Stimulated activated CD4-positive, alpha-beta T cell treated with anti-CD3 and anti-CD28 coated beads, TNF-alpha, amount 100 ng/mL, for 4 hours (primary cell): ENCODE measurements at regions not wholly inside any gene's neighbourhood (a gene's known extent, or its start where the extent isn't known, plus 50 kb on each side); places are given as distances from the start of the nearest gene placed in this dataset.
"Not testable (repeated sequence)": the region's sequence is repeated elsewhere in the genome, so short reads cannot be mapped to it uniquely, and the experiment has no call there.

ENCODE experiments used
- DNase-seq, 3 experiments: peaks; one replicate each; pipeline ENCODE4 v3.0.0-alpha.2; 2020; ENCODE audit warnings: low read depth in 3 of 3

DNA sequence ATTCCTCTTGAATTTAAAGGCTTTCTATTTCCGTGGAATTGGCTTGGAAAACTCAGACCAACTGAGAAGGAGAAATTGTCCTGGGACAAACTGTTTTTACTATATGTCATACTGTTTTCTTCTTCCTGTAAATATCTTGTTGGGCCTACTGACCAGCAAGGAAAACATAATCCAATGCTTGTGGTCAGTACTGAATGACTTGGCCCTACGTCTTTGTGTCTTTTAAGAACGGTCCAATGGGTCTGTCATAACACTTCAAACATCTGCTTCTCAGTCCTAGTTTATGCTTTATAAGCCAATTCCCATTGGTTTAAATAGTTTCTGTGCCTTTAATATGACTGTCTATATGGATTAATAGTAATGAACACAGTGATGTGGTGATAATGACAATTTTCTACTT lies 248.5 kb upstream of the DDHD1 start:
- DNase-seq: no peak

DNA sequence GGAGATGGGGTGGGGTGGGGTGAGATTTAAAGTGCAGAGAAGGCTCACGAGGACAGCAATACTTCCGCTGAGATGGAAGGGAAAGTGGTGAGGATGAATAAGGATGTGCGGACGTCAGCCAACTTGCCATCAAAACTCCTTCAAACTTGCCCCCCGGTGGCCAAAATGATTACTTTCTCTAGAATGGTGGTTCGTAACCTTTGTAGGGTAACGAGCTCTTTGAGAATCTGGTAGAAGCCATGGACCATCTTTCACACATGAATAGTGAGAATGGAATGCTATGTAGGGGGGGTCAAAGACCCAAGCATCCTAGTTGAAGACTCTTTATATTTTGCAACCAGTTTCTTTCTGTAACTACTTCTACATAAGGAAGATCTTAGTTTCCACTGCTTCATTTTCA lies 245.9 kb upstream of the DDHD1 start:
- no peak for DNase-seq

DNA sequence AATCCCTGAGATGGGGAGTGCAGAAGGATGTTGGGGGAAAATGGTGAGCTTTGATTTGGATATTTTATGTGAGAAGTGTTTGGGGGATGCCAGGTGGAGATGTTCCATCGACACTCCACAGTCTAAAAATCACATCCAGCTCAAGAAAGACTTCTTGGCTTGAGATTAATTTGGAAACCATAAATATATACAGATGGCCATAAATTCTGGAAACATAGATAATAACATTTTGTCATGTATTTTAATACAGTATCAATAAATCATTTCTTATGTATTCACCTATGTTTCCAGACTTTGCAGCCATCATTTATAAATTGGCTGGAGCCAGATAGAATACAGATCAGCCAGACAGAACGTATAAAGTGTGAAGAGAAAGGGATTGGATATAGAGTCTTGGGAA lies 245.5 kb upstream of the DDHD1 start:
- DNase-seq: no peak

DNA sequence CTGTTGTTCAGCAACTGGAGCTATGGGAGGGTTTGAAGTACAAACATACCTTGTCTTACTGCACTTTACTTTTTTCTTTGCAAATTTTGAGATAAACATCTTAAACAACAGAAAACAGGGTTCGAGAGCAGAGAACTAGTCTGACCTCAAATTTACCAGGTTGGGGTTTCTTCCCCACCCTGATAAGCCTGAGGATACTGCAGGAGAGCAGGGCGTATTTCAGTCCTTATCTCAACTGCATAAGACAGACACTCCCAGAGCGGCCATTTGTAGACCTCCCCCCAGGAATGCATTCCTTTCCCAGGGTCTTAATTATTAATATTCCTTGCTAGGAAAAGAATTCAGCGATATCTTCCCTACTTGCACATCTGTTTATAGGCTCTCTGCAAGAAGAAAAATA lies 242.1 kb upstream of the DDHD1 start:
- not testable (repeated sequence) for DNase-seq

DNA sequence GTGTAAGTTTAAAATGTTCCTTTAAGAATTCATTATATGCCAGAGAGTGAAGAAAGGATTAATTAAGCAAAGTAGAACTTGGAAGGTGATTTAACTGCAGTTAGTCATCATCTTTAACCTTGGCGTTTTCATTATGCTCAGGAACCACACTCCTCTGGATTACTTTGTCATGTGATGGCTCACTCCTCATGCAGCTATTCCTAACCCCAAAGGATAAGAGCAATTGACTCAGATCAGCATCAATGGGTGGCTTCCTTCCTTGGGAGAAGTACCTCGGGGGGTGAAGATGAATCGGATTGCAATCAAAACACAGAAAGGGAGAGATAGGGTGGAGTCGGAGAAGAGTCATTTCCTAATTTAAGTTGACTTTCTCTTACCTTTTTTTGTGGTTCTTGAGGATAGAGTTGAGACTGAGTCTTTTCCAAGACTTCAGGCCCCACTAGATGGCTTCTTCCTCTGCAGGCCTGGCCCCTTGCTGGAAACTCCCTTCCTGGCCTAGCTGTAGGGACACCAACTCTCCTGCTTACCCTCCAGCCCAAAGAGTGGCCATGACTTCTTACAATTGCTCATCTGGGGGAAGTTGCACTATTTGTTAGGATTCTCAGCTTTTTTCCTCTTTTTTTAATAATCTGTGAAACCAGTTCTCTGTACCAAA lies 238.6 kb upstream of the DDHD1 start:
- no peak for DNase-seq

DNA sequence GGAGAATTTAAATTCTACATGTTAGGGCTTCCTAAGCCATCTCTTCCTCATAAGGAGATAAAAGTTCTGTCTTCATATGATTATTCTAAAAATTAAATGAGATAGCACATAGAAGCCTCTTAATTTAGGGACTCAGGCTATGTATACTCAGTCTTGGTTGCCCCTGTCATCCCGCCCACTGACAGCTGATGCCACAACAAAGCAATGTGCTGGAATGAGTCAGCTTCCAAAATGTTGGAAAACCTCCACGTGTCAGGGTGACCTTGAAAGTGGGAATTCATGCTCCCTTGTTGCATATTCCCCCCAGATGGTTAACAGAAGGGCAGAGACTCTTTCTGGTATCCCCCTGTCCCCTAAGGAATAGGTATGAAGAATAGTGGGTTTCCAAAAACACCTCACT lies 238.0 kb upstream of the DDHD1 start:
- no peak for DNase-seq

DNA sequence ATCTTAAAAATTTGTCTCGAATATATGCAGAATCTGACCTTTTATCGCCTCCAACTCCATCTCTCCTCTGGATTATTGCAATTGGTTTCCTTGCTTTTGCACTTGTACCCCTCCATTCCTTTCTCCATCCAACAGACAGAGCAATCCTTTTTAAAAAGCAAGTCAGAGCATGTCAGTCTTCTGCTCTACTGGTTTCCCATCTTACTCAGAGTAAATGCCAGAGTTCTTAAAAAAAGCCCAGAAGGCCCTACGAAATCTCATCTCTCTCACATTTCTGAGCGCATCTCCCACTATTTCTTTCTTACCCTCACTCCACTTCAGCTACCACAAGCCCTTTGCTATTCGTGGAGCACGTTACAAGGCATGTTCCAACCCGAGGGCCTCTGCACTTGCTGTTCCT lies 236.9 kb upstream of the DDHD1 start:
- DNase-seq: no peak

DNA sequence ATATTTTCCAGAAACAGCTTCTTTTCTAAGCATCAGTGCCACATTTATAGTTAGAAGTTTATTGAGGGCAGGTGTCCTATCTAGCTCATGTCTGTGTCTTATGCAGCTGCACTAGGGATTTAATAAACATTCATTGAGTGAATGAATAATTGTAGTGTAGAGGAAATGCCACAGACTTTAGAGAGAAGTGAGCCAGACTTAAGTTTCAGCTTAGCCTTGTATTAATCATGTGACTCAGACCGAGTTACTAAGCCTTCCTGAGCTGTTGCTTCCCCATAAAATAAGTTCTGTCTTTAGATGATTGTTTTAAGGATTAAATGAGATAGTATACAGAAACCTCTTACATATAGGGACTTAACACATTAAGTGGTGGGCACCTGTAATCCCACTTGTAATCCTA lies 236.1 kb upstream of the DDHD1 start:
- no peak for DNase-seq

DNA sequence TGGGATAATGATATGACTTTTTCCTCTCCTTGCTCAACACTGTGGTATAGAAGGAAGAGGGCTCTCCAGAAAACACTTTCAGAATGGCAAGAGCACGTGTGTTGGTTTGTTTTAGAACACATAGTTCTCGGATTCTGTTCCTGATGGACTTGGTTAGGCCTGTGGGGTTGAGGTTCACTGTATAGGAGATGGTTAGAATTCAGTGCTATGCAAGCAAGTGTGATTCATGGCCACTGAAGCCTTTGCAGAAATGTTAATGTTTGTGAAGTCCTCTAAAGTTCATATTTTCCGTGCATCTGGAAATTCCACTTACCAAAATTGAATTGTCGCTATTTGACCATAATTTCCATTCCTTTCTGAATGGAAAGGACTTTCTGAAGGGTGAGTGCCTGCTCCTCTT lies 233.2 kb upstream of the DDHD1 start:
- DNase-seq: no peak

DNA sequence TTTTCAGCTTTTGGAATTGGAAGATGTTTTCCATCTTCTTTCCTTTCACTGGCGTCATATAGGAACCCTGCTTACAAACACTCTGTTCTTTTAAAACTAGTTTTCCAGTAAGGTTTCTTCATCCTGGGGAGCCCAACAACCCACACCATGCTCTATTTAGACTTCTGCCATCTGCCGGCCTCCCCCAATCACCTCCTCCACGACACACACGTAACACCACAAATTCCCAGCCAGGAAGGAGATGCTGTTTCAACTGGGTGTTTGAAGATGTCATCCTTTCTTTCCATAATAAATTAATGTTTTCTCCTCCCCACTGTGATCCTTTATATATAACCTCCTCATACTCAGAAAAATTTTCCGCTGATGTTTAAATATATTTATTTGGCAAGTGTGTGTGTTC lies 231.4 kb upstream of the DDHD1 start:
- DNase-seq: no peak

DNA sequence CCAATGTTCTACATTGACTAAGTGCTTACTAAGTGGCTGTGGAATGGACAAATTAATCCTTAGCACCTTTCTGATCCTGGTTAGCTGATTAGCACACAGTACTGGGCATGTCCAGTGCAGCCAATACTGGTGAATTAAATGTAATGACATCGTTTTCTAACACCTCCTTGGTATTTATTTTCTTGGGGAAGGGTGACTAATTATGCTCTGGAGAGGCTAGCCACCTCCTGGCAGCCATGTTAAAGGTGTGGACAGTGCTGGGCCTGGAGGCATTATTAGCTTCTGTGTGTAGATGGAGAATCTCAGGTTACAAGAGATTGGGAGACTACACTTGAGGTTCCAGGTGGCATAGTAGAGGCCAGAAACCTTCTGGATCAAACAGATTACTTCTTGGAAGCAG lies 230.9 kb upstream of the DDHD1 start:
- DNase-seq: no peak

DNA sequence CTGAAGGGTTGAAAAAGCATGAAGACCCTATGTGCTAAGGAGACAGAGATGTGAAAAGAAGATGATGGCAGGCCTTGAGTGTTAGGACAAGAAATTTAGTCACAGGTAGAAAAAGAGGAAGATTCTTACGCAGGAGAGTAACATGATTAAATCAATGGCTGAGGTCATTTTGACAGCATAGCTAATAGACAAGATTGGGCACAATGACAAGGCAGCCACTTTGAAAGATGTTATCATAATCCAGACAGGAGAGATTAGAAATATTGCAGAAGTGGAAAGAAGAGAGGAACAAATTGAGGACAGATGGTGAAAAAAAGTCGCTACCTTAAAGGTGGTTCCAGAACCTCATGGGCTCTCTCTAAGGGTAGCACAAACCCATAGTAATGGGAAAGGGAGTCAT lies 228.8 kb upstream of the DDHD1 start:
- DNase-seq: no peak

DNA sequence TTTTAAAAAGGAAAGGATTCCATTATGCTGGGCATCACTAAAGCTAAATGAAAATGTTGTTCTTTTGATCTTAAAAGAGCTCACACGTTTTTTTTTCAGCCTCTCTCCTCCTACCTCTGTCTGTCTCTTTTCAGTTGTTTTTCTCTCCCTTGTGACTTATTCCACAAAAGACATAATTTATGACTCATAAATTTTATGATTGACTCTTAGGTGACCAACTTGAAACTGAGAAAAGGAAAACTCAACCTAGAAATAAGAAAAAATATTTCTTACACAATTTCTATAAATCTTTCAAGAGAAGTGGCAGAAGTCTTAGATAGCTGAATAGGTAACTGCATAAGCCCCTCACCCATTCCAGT lies 227.7 kb upstream of the DDHD1 start:
- no peak for DNase-seq

DNA sequence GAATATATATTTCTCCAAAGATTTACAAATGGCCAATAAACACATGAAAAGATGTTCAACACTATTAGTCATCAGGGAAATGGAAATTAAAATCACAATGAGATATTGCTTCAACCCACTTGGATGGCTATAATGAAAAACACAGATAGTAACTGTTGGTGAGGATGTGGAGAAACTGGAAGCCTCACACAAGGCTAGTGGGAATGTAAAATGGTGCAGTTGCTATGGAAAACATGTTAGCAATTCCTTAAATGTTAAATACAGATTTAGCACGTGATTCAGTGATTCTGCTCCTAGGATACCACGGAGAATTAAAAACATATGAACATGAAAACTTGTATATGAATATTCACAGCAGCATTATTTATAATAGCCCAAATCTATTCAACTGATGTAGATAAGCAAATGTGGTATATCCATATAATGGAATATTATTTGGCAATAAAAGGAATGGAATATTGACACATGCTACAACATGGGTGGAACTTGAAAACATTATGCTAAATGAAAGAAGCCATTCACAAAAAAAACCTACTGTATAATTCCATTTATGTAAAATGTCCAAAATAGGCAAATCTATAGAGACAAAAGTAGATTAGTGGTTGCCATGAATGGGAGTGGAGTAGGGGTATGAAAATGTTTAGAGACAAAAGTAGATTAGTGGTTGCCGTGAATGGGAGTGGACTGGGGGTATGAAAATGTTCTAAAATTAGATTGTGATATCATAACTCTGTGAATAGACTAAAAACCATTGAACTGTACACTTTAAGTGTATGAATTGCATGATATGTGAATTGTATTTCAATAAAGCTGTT lies 227.1 kb upstream of the DDHD1 start:
- no peak for DNase-seq

DNA sequence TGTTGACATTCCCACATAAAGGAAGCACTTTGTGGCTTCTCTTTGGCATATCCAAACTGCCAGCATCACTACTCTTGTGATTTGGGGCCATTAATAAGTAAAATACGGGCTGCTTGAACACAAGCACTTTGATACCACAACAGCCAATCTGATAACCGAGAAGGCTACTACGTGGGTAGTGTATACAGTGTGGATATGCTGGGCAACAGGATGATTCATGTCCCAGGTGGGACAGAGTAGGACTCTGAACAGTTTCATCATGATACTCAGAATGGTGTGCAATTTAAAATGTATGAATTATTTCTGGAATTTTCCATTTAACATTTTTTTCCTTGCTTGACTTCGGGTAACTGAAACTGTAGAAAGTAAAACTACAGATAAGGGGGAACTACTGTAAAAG lies 225.0 kb upstream of the DDHD1 start:
- no peak for DNase-seq

DNA sequence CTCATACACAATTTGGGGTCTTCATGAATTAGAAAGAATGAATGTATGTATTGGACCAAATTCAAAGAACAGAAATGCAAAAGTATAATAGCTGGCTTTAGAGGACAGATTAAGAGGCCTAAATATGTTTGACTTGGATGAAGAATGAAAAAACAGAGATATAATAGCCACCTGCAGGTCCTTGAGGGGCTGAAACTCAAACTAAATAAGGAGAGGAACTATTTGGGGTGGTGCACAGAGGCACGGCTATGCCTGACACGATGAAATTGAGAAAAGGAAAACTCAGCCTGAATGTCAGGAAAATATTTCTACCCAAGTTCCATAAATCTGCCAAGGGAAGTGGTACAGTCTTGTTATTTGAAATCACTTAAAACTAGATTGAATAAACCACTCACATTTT lies 222.9 kb upstream of the DDHD1 start:
- DNase-seq: no peak

DNA sequence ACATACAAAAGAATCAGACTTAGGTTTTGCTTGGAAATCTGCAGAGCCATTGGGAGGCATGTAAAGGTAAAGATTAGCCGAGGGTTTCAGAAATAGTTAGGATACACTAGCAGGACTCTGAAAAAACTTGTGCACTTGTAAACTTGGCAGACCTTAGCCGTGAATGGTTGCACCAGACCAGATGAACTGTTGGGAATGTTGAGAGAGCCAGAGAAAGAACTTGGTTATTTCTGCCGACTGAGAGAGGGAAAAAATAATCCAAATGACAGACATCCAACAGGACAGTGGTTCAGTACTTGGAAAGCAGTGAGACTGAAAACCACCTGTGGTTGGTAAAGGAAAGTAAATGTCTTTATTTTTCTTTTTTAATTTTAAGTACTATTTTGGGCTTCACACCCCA lies 222.5 kb upstream of the DDHD1 start:
- DNase-seq: no peak

DNA sequence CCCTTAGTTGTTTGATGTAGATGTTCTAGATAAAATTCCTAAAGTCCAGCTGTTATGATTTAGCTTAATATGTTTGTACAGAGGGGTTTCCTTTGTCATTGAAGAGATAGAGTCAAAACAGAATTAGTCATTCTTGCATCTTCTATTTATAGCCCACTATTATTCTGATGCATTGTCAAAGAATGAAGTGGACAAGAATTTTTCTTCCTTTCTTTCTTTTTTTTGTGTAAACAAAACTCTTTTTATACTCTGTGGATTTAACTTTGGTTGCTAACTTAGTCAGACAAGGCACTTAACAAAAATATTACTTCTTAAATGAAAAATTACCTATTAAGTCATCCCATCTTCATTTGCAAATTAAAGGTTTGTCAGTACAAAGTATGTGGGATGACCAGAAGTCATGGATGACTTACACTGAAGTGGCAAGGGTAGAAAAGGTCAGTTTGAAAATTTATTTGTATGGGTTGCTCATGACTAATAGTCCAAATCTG lies 215.6 kb upstream of the DDHD1 start:
- no peak for DNase-seq

DNA sequence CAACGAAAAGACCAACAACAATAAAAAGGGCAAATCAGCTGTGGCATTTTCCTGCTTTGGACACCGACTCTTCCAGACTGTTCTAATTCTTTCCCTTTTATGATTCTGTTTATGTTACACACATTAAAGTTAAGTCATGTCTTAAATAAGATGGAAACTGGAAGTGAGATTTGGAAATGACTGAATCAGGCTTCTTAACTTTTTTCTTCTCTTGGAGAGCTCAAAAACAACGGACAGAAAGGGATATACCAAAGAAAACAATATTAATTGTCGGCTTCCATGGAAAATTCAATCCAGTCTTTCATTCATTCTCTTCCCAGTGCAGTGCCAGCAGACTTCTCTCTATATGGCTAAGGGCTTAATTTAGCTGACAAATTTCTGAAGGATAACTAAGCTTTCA lies 214.9 kb upstream of the DDHD1 start:
- no peak for DNase-seq

DNA sequence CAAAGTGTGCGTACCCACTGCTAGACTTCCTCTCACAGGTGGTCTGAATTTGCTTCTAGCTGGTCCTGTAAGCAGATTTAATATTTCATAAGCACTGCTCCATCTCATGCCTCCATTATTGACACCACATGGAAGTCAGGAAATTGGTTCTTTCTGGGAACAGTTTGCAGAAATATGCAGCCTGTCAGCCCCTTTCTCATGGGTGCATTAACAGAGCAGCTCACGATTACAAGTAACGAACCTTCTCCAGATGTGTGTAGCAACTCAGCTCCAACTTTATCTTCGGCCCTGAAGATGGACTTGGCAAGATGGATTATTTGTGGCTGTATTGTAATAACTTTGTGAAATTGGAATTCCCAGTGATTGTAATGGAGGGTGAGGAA lies 214.5 kb upstream of the DDHD1 start:
- no peak for DNase-seq

DNA sequence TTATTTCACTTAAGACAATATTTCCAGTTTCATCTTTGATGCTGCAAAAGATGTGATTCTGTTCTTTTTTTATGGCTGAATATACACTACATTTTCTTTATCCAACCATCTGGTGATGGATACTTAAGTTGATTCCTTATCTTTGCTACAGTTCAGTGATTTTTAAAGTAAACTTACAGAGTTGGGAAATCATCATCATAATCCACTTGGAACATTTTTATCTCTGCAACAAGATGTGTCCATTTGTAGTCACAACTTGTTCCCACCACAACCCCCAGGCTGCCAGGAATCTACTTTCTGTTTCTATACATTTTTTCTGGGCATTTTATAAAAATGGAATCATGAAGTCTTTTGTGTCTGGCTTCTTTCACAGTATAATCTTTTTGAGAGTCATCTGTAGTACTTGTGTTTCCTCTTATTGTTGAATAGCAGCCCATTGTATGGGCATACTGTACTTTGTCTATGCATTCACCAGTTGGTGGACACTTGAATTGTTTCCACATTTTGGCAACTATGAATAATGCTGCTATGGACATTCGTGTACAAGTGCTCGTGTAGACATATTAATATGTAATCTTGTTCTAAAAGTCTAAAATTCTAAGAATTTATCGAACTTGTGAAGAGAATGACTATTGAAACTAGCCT lies 212.5 kb upstream of the DDHD1 start:
- no peak for DNase-seq

DNA sequence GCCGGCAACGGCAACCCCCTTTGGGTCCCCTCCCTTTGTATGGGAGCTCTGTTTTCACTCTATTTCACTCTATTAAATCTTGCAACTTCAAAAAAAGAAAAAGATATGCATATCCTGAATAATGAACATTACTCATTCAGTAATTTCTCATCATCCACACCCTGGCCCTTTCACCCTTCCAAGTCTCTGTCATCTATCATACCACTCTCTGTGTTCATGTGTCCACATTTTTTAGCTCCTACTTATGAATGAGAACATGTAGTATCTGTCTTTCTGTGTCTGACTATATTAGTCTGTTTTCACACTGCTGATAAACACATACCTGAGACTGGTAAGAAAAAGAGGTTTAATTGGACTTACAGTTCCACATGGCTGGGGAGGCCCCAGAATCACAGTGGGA lies 209.8 kb upstream of the DDHD1 start:
- DNase-seq: not testable (repeated sequence)

DNA sequence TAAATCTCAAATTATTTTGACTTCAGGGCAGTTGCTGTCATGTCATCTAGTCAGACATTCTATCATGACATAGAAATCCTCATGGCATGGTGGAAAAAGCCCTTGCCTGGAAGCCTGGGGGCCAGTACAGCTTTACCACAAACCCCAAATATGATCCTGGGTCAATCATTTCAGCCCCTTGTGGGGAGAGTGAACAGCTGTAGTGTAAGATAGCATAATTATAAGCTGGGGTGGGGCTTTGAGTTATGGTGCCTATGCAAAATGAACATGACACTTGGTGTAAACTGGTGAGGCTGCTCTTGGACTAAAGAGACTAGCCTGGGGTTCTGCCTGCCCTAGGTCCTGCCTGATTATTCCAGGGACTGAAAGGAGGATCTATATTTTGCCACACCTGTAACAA lies 207.7 kb upstream of the DDHD1 start:
- DNase-seq: no peak
